GM23248 (cell line): ENCODE measurements at regions not wholly inside any gene's neighbourhood (a gene's known extent, or its start where the extent isn't known, plus 50 kb on each side); places are given as distances from the start of the nearest gene placed in this dataset.

ENCODE experiments used
- EZH2 ChIP-seq: fragments of 200-600 bp; sonication (generic); IDR thresholded peaks from 2 replicates; pipeline ENCODE4 v1.6.1; 2018; ENCODE audit warnings: antibody characterized with exemption, mild to moderate bottlenecking; ENCODE audit not compliant: insufficient read depth, poor library complexity, severe bottlenecking
- EZH2phosphoT487 ChIP-seq: fragments of 200-600 bp; sonication (generic); IDR thresholded peaks from 2 replicates; pipeline ENCODE4 v1.6.1; 2018; ENCODE audit warnings: antibody characterized with exemption, moderate library complexity, mild to moderate bottlenecking, low read depth; ENCODE audit not compliant: insufficient read depth

DNA sequence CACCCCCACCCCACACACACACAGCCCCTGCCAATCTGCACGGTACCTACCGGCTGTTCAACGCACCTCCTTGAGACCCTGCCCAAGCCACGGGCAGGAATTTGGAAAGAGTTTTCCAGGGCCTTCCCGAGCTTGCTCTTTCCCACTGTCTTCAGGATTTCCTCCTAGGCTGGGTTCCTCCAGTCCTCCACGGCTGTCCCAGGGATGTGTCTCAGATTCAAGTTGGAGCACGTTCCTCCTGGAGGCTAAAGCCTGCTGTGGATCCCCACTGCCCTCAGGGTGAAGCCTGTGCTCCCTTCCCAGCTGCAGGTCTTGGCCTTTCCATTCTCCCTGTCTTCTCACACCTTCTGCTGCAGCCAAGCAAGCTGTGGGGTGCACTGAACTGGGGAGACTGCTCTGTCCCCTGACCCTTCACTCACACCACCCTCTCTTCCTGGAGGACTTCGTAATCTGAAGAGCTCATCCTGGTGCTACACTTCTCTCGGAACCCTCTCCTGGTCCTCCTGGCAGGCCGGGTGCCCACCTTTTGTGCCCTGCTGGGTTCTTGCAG is 54.9 kb upstream of the HS6ST1 start:
- no peak for TF ChIP-seq EZH2
- no peak for TF ChIP-seq EZH2phosphoT487
